Testis (tissue), 2 donors: ENCODE measurements at regions not wholly inside any gene's neighbourhood (a gene's known extent, or its start where the extent isn't known, plus 50 kb on each side); places are given as distances from the start of the nearest gene placed in this dataset.

Source experiments
- DNase-seq: peaks from one replicate; pipeline ENCODE4 v3.0.0-alpha.2; 2019
- H3K27ac ChIP-seq, 2 donors: fragments of 200-600 bp; sonication (generic); one replicate each; pipeline ENCODE4 v1.5.1; 2019
- H3K27me3 ChIP-seq: fragments of 200-600 bp; sonication (generic); one replicate; pipeline ENCODE4 v1.5.1; 2019
- H3K36me3 ChIP-seq: fragments of 200-600 bp; sonication (generic); one replicate; pipeline ENCODE4 v1.5.1; 2017; ENCODE audit warnings: low read depth; ENCODE audit errors: missing control alignments
- H3K4me1 ChIP-seq: fragments of 200-600 bp; sonication (generic); one replicate; pipeline ENCODE4 v1.5.1; 2019
- H3K4me3 ChIP-seq, 2 donors: fragments of 200-600 bp; sonication (generic); one replicate each; pipeline ENCODE4 v1.5.1; 2017 to 2019
- H3K9me3 ChIP-seq: fragments of 200-600 bp; sonication (generic); one replicate; pipeline ENCODE4 v1.5.1; 2017
- CTCF ChIP-seq, 3 experiments: fragments of 450-650 bp in 2 of 3; fragments of 200-600 bp in 1 of 3; sonication (generic) in 1 of 3; IDR thresholded peaks; one replicate each; pipeline ENCODE4 v1.5.1; 2016 to 2019; ENCODE audit warnings: antibody characterized with exemption in 3 of 3, mild to moderate bottlenecking in 2 of 3, moderate library complexity in 1 of 3
- POLR2A ChIP-seq: fragments of 450-650 bp; IDR thresholded peaks from one replicate; pipeline ENCODE4 v1.6.1; 2017; ENCODE audit warnings: antibody characterized with exemption, mild to moderate bottlenecking, moderate library complexity
- WGBS, 2 donors: methylation state at CpG; one replicate each; pipeline ENCODE4 v1.1.5; 2018; 5-methylcytosine and 5-hydroxymethylcytosine counted together
- intact Hi-C: fragments of 100-400 bp; cut with DNase I; formaldehyde crosslinking; loops from one replicate; pipeline ENCODE4 v1.15.1; 2023; ENCODE audit warnings: low total_unique reads

- no peak overlapping the region for H3K27ac ChIP-seq
- no peaks in the 10 kb centered on the region for H3K4me1 ChIP-seq
- H3K27me3 ChIP-seq: no peaks in the 10 kb centered on the region
- WGBS, 2 donors: 44 to 62% methylated on average over 6 of the region's 6 CpGs
- H3K9me3 ChIP-seq: no peaks in the 10 kb centered on the region
- intact Hi-C loops: no loop called here
- no peak for DNase-seq
- no peak overlapping the region for H3K4me3 ChIP-seq
- H3K36me3 ChIP-seq: no peaks in the 10 kb centered on the region
- TF ChIP-seq POLR2A (no peak), CTCF (IDR thresholded peaks at IDR 0.05) (no peak)
Measured at GRCh38 chr1:38546636-38547035, 312.9 kb downstream of the RRAGC start.

DNA sequence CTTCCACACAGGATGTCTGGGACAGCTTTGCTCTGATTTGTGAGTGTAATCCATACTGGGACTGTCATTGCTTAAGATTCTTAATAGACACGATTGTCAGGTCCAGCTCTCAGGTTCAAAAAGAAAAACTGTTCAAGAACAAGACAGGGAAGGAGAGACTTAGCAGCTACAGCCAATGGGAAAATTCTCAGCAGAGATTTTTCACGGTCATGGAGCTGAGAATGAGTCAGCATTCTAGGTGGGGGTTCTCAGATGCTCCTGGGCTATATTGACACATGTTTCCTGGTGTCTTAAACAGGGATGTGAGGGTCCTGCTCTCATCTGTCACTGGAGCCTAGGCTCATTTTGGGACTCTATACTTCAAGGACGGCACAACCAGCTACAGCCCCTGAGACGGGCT lies 318.3 kb downstream of the RRAGC start:
- Histone ChIP-seq H3K4me1 (no peaks in the 10 kb centered on the region), H3K4me3 (no peak overlapping the region), H3K9me3 (no peaks in the 10 kb centered on the region), H3K27me3 (no peaks in the 10 kb centered on the region), H3K36me3 (no peaks in the 10 kb centered on the region), H3K27ac (no peak overlapping the region)
- no peak for TF ChIP-seq POLR2A
- intact Hi-C loops: no loop called here
- no peak for DNase-seq
- 72 to 80% methylated on average over 4 of the region's 4 CpGs for WGBS, 2 donors

GRCh38 chr1:38539931-38540330 lies 319.6 kb downstream of the RRAGC start:
- H3K4me1 ChIP-seq: no peaks in the 10 kb centered on the region
- H3K27ac ChIP-seq: no peak overlapping the region

DNA sequence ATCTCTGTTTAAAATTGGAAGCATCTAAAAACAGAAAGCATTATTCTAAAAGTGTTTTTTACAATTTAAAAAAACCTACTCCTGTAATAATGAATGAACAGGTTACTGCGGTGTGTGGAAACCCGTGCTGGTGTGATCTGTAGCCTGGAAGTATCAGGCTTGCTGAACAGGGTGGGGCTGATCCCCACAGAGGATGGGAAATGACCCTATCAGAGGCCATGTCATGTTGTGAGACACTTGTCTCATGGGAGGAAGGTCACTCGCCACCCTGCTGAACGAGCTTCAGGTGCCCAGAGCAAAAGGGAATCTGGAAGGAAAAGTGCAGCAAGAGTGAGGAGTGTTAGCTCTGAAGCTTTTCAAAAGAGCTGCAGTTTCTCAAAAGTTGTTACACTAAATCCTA lies 320.7 kb downstream of the RRAGC start:
- no peaks in the 10 kb centered on the region for H3K36me3 ChIP-seq
- DNase-seq: no peak
- 67 to 75% methylated on average over 4 of the region's 4 CpGs for WGBS, 2 donors
- no peak for TF ChIP-seq CTCF (IDR thresholded peaks at IDR 0.05)
- no peak for TF ChIP-seq POLR2A
- no peak overlapping the region for H3K27ac ChIP-seq
- H3K4me3 ChIP-seq: no peak overlapping the region
- no peaks in the 10 kb centered on the region for H3K9me3 ChIP-seq
- intact Hi-C loops: no loop called here
- no peaks in the 10 kb centered on the region for H3K27me3 ChIP-seq
- no peaks in the 10 kb centered on the region for H3K4me1 ChIP-seq

More at GRCh38 chr1:38539931-38540330, 319.6 kb downstream of the RRAGC start:
- H3K4me3 ChIP-seq: no peak overlapping the region
- intact Hi-C loops: no loop called here
- TF ChIP-seq POLR2A (no peak), CTCF (IDR thresholded peaks at IDR 0.05) (no peak)
- DNase-seq: no peak
- H3K27me3 ChIP-seq: no peaks in the 10 kb centered on the region
- whole genome bisulfite sequencing, 2 donors: 65 to 71% methylated on average over 6 of the region's 6 CpGs
- H3K9me3 ChIP-seq: no peaks in the 10 kb centered on the region
- no peaks in the 10 kb centered on the region for H3K36me3 ChIP-seq

DNA sequence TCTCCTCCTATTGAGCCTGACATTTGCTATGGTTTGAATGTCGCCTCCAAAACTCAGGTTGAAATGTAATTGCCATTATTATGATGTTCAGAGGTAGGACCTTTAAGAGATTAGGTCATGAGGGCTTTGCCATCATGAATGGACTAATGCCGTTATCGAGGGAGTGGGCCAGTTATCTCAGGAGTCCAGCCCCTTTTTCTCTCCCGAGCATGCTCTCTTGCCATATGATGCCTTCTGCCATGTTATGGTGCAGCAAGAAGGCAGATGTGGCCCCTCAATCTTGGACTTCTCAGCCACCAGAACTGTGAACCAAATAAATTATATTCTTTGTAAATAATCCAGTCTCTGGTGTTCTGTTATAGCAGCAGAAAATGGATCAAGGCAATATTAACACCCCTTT lies 323.5 kb downstream of the RRAGC start:
- H3K4me3 ChIP-seq: no peak overlapping the region
- H3K9me3 ChIP-seq: no peaks in the 10 kb centered on the region
- TF ChIP-seq CTCF (IDR thresholded peaks at IDR 0.05): no peak
- TF ChIP-seq POLR2A: no peak
- no peaks in the 10 kb centered on the region for H3K27me3 ChIP-seq
- H3K36me3 ChIP-seq: no peaks in the 10 kb centered on the region
- DNase-seq: no peak
- no peaks in the 10 kb centered on the region for H3K4me1 ChIP-seq
- intact Hi-C loops: no loop called here
- no peak overlapping the region for H3K27ac ChIP-seq
- 91 to 92% methylated on average over 4 of the region's 4 CpGs for WGBS, 2 donors
